ENCODE measurements at regions not wholly inside any gene's neighbourhood (a gene's known extent, or its start where the extent isn't known, plus 50 kb on each side); places are given as distances from the start of the nearest gene placed in this dataset.
"Not testable (repeated sequence)": the region's sequence is repeated elsewhere in the genome, so short reads cannot be mapped to it uniquely, and the experiment has no call there.

DNA sequence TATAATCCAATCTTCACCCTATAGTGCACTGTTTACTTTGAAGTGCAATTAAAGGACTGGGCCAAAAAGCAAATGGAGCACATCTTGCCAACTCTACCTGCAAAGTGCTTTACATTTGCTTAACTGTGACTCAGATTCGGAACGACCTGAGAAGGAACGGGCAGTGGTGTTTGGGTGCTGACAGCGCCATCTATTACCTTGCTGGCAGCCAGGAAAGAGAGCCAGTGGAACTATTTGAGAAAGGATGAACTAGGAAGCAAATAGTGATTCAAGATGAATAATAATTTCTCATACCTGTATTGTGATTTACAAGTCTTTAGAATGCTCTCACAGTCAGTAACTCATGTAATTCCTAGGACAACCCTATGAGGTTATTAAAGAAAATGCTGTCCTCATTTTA lies 312.9 kb downstream of the PDCD6IP start:
- WGBS, 3 donors: 73 to 74% (median 73%) methylated on average over 4 of the region's 4 CpGs
- H3K9me3 ChIP-seq: no peaks in the 10 kb centered on the region
- TF ChIP-seq CTCF (IDR thresholded peaks at IDR 0.05): no peak
- intact Hi-C loops (cut with DNase I): no loop called here
- no peaks in the 10 kb centered on the region for H3K36me3 ChIP-seq (ENCODE audit: insufficient read depth in 1 of 2, low read depth in 1 of 2)
- DNase-seq (no peak), ATAC-seq (no peak)
- H3K27me3 ChIP-seq (ENCODE audit: insufficient read depth in 3 of 3, low read length in 2 of 3): no peaks in the 10 kb centered on the region
- H3K4me1 ChIP-seq: no peaks in the 10 kb centered on the region
- no peak overlapping the region for H3K4me3 ChIP-seq
- no peak overlapping the region for H3K27ac ChIP-seq

DNA sequence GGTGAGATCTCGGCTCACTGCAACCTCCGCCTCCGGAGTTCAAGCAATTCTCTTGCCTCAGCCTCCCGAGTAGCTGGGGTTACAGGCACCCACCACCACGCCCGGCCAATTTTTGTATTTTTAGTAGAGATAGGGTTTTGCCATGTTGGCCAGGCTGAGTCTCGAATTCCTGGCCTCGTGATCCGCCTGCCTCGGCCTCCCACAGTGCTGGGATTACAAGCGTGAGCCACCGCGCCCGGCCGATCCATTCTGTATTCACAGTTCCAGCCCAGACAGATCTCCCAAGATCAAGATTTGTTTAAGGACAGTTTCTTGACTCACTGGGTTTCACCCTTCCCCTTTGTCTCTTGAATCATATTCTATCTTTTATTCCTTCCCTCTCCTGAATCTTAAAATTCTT lies 313.8 kb downstream of the PDCD6IP start:
- H3K27ac ChIP-seq; DNase-seq; ATAC-seq; H3K27me3 ChIP-seq (ENCODE audit: insufficient read depth in 3 of 3, low read length in 2 of 3); H3K4me1 ChIP-seq; H3K9me3 ChIP-seq; H3K4me3 ChIP-seq; intact Hi-C loops (cut with DNase I); H3K36me3 ChIP-seq (ENCODE audit: insufficient read depth in 1 of 2, low read depth in 1 of 2): not testable (repeated sequence)
- 90 to 95% (median 92%) methylated on average over 15 of the region's 15 CpGs for WGBS, 3 donors

- H3K27ac ChIP-seq: no peak overlapping the region
- no peaks in the 10 kb centered on the region for H3K36me3 ChIP-seq (ENCODE audit: insufficient read depth in 1 of 2, low read depth in 1 of 2)
- no peaks in the 10 kb centered on the region for H3K27me3 ChIP-seq (ENCODE audit: insufficient read depth in 3 of 3, low read length in 2 of 3)
- no peaks in the 10 kb centered on the region for H3K4me1 ChIP-seq
- H3K9me3 ChIP-seq: no peaks in the 10 kb centered on the region
- no peak for TF ChIP-seq CTCF (IDR thresholded peaks at IDR 0.05)
- DNase-seq: no peak
- intact Hi-C loops (cut with DNase I): no loop called here
- H3K4me3 ChIP-seq: no peak overlapping the region
- no peak for ATAC-seq
Observed at GRCh38 chr3:34131091-34131490, 332.7 kb downstream of the PDCD6IP start.

DNA sequence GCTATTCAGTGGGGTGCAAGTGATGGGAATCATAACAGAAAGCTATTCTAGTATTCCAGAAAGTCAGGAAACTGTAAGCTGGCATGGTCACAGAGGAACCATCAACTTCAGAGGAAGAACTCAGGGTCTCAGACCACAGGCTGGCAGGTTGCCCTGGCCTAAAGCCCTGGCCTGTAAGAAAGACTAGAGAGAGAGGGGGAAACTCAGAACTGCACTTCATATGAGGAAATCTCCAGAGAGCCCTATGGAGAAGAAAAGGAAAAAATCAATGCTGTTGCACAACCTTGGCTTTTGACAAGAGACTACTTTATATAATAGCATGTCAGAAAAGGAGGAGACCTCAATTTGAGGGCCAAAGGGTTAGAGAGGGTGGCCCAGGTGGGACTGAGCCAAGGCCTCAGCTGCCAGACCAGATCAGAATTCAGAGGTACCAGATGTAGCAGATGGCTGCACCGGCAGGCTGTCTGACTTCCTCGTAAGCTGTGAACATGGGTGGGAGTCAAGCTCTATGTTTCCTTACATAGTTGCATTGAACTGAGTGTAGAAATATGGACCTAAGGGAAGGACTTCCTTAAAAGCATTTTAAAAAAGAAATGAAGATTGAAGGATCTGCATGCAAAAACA lies 333.8 kb downstream of the PDCD6IP start:
- H3K4me1 ChIP-seq: no peaks in the 10 kb centered on the region
- no peak for TF ChIP-seq CTCF (IDR thresholded peaks at IDR 0.05)
- no peaks in the 10 kb centered on the region for H3K9me3 ChIP-seq
- no peaks in the 10 kb centered on the region for H3K36me3 ChIP-seq (ENCODE audit: insufficient read depth in 1 of 2, low read depth in 1 of 2)
- ATAC-seq (no peak), DNase-seq (no peak)
- intact Hi-C loops (cut with DNase I): no loop called here
- H3K27me3 ChIP-seq (ENCODE audit: insufficient read depth in 3 of 3, low read length in 2 of 3): no peaks in the 10 kb centered on the region
- H3K4me3 ChIP-seq: no peak overlapping the region
- 18 to 29% (median 18%) methylated on average over 2 of the region's 2 CpGs for WGBS, 3 donors
- no peak overlapping the region for H3K27ac ChIP-seq

DNA sequence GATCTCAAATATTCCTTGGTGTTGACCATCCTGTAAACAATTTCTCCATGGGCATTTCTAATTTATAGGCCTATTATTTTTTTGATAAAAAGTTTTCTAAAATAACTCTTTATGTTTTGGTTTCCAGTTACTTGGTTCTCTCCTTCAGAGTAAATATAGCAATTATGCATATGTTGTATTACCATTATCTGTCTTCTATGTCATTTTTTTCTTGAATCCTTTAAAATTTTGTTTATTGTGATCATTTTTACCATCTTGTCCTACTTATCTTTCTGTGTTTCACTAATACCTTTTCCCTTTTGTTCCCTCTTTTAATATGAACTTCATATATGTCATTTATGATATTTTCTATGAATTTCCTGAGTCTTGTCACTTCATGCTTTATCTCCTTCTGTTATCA lies 341.1 kb downstream of the PDCD6IP start:
- ATAC-seq: no peak
- H3K36me3 ChIP-seq (ENCODE audit: insufficient read depth in 1 of 2, low read depth in 1 of 2): no peaks in the 10 kb centered on the region
- no peak overlapping the region for H3K4me3 ChIP-seq
- H3K9me3 ChIP-seq: no peaks in the 10 kb centered on the region
- no peak overlapping the region for H3K27ac ChIP-seq
- no peak for DNase-seq
- no peaks in the 10 kb centered on the region for H3K4me1 ChIP-seq
- intact Hi-C loops (cut with DNase I): no loop called here
- H3K27me3 ChIP-seq (ENCODE audit: insufficient read depth in 3 of 3, low read length in 2 of 3): no peaks in the 10 kb centered on the region
- no peak for TF ChIP-seq CTCF (IDR thresholded peaks at IDR 0.05)
